ENCODE measurements at regions not wholly inside any gene's neighbourhood (a gene's known extent, or its start where the extent isn't known, plus 50 kb on each side); places are given as distances from the start of the nearest gene placed in this dataset. TPM values are rescaled to one million over a fixed set of nuclear protein-coding genes. Genes with fewer than 3 reads are reported as not detected.
"Not testable (repeated sequence)": the region's sequence is repeated elsewhere in the genome, so short reads cannot be mapped to it uniquely, and the experiment has no call there.

DNA sequence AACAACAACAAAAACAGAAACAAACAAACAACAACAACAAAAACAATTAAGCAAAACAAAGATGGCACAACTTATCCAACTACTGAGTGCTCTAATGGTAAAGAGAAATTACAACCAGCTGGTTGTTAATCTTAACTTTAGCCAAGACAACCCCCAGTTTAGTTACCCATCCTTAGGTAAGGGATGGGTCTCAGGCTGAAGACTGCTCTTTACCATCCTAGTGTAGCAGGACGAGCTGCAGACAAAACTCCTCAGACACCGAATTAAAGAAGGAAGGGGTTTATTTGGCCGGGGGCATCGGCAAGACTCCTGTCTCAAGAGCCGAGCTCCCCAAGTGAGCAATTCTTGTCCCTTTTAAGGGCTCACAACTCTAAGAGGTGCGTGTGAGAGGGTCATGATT, 65.6 kb upstream of the PTPN20 start:
- FAIRE-seq; BruUV-seq (replicated peaks); H4K20me1 ChIP-seq (ENCODE audit: control insufficient read depth, insufficient read depth); H3K9ac ChIP-seq (ENCODE audit: control insufficient read depth, insufficient read depth, low read length); POLR2A ChIA-PET; H3K4me2 ChIP-seq (ENCODE audit: control insufficient read depth, insufficient read depth); RAD21 ChIA-PET (ENCODE audit: unreplicated experiment); H3K79me2 ChIP-seq (ENCODE audit: control insufficient read depth, insufficient read depth, low read length); CTCF ChIA-PET; H3K36me3 ChIP-seq (ENCODE audit: control insufficient read depth in 2 of 2, insufficient read depth in 2 of 2, low read length in 1 of 2); H3K9me3 ChIP-seq (replicated peaks; ENCODE audit: control insufficient read depth, insufficient read depth, low read length); H3K4me3 ChIP-seq; H2AFZ ChIP-seq (ENCODE audit: control insufficient read depth, low read depth, low read length); intact Hi-C loops (cut with micrococcal nuclease; ENCODE audit: unreplicated experiment); H3K4me1 ChIP-seq (ENCODE audit: control insufficient read depth, insufficient read depth, low read length); in situ Hi-C loops (cut with MboI); ATAC-seq; SMC1A ChIA-PET (ENCODE audit: uncharacterized antibody, unreplicated experiment); H3K27ac ChIP-seq (ENCODE audit: control insufficient read depth, insufficient read depth); DNase-seq (ENCODE audit: low read depth, low spot score); H3K27me3 ChIP-seq (replicated peaks in 1 of 2; ENCODE audit: control insufficient read depth in 2 of 2, insufficient read depth in 2 of 2, low read length in 1 of 2): not testable (repeated sequence)
- WGBS (ENCODE audit: insufficient coverage, insufficient replicate concordance, low lambda C conversion rate, missing lambda C conversion rate), result 0% methylated on average over 1 of the region's 6 CpGs

DNA sequence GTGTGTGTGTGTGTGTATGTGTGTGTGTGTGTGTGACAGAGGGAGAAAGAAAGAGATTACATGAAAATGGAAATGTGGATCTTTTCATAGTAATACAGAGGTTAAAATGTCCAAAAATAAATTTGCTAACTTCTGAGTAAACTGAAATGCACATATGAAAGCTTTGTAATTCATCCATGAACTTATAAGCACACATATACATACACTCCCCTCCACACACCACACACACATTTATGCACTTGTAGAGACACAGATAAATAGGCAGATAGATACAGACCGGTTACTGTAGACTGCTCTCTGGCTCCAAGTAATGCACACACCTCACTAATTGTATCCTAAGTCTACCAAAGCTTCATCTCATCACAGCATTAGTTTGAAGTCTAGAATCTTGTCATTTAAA, 50.5 kb upstream of the PTPN20 start:
- CTCF ChIA-PET; BruUV-seq (replicated peaks): not testable (repeated sequence)

More for the DNA sequence above, 50.5 kb upstream of the PTPN20 start:
- H4K20me1 ChIP-seq (ENCODE audit: control insufficient read depth, insufficient read depth); H3K36me3 ChIP-seq (ENCODE audit: control insufficient read depth in 2 of 2, insufficient read depth in 2 of 2, low read length in 1 of 2); SMC1A ChIA-PET (ENCODE audit: uncharacterized antibody, unreplicated experiment); FAIRE-seq; H3K4me2 ChIP-seq (ENCODE audit: control insufficient read depth, insufficient read depth); ATAC-seq; H3K4me1 ChIP-seq (ENCODE audit: control insufficient read depth, insufficient read depth, low read length); H3K9me3 ChIP-seq (replicated peaks; ENCODE audit: control insufficient read depth, insufficient read depth, low read length); DNase-seq (ENCODE audit: low read depth, low spot score); RAD21 ChIA-PET (ENCODE audit: unreplicated experiment); H3K79me2 ChIP-seq (ENCODE audit: control insufficient read depth, insufficient read depth, low read length); intact Hi-C loops (cut with micrococcal nuclease; ENCODE audit: unreplicated experiment); H3K4me3 ChIP-seq; POLR2A ChIA-PET; H2AFZ ChIP-seq (ENCODE audit: control insufficient read depth, low read depth, low read length); H3K9ac ChIP-seq (ENCODE audit: control insufficient read depth, insufficient read depth, low read length); H3K27ac ChIP-seq (ENCODE audit: control insufficient read depth, insufficient read depth); H3K27me3 ChIP-seq (replicated peaks in 1 of 2; ENCODE audit: control insufficient read depth in 2 of 2, insufficient read depth in 2 of 2, low read length in 1 of 2); in situ Hi-C loops (cut with MboI): not testable (repeated sequence)
- WGBS (ENCODE audit: insufficient coverage, insufficient replicate concordance, low lambda C conversion rate, missing lambda C conversion rate), result 67% methylated on average over 1 of the region's 1 CpG

Small RNA genes in the stretch of these regions (small RNA-seq; reads per million reads assigned to genes)
- not detected for gene RNA5SP311

Measured in GM12878 (cell line).